ENCODE measurements at regions not wholly inside any gene's neighbourhood (a gene's known extent, or its start where the extent isn't known, plus 50 kb on each side); places are given as distances from the start of the nearest gene placed in this dataset.

- intact Hi-C loops (cut with micrococcal nuclease) = no loop called here
- no peak for DNase-seq
Observed at GRCh38 chr7:19939746-19940145, 166.3 kb upstream of the TMEM196 start.

DNA sequence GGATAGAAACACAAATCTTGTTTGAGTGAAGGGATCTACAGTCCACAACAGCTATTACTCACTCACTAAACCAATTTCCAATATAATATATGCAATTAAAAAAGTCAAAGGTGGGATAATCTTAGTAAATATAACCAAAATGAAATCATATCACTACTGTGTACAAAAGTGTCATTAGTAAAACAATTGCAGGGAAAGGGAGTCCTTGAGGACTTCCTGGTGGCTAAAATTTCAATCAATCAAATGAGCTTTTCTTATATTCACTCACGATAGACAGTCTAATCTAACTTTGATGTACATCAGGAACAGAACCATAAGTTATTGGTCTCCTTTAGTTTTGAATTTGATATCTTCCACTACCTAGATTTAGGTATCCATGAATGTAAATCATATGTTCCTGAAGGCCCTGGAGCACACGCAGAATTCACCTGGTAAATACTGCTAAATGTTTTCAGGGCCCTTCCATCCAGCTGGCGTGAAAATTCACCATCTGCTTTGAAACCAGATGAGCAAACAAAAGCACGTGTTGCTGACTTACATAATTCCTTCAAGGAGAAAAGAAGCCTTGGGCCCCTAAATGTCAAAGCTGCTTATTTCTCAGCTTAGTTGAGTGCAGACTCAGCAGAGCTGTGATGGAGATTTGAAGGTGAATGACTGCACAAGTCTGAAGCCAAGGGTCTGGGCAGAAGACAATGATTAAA lies 159.3 kb upstream of the TMEM196 start:
- H3K4me3 ChIP-seq (replicated peaks in 1 of 3; ENCODE audit: low read depth in 2 of 3, low read length in 3 of 3) = no peak overlapping the region
- no peak overlapping the region for H3K27ac ChIP-seq (ENCODE audit: low read depth in 1 of 2, low read length in 2 of 2)
- no peaks in the 10 kb centered on the region for H3K36me3 ChIP-seq (replicated peaks in 1 of 2; ENCODE audit: control insufficient read depth in 1 of 2, insufficient read depth in 2 of 2, low read length in 2 of 2)
- no peak for DNase-seq
- 91% methylated on average over 3 of the region's 4 CpGs for WGBS (ENCODE audit: insufficient coverage)
- Mint-ChIP-seq H3K4me3 (no peak overlapping the region), H3K4me1 (no peaks in the 10 kb centered on the region), H3K36me3 (no peaks in the 10 kb centered on the region), H3K9me3 (peaks cover 9 to 33% (median 25%) of the 10 kb centered on the region in 7 donors), H3K27me3 (ENCODE audit: low read depth in 3 of 3) (no peaks in the 10 kb centered on the region), H3K27ac (no peak overlapping the region)
- TF ChIP-seq, protein P1, sequence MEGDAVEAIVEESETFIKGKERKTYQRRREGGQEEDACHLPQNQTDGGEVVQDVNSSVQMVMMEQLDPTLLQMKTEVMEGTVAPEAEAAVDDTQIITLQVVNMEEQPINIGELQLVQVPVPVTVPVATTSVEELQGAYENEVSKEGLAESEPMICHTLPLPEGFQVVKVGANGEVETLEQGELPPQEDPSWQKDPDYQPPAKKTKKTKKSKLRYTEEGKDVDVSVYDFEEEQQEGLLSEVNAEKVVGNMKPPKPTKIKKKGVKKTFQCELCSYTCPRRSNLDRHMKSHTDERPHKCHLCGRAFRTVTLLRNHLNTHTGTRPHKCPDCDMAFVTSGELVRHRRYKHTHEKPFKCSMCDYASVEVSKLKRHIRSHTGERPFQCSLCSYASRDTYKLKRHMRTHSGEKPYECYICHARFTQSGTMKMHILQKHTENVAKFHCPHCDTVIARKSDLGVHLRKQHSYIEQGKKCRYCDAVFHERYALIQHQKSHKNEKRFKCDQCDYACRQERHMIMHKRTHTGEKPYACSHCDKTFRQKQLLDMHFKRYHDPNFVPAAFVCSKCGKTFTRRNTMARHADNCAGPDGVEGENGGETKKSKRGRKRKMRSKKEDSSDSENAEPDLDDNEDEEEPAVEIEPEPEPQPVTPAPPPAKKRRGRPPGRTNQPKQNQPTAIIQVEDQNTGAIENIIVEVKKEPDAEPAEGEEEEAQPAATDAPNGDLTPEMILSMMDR (IDR thresholded peaks at IDR 0.05) = no peak
- H3K9ac ChIP-seq (ENCODE audit: insufficient read depth, low read length, poor library complexity, severe bottlenecking) = no peak overlapping the region
- intact Hi-C loops (cut with micrococcal nuclease) = no loop called here
- no peak overlapping the region for H2AFZ ChIP-seq (ENCODE audit: insufficient read depth, low read depth, low read length, poor library complexity, severe bottlenecking)
- H3K9me3 ChIP-seq (replicated peaks in 1 of 2; ENCODE audit: control insufficient read depth in 1 of 2, insufficient read depth in 1 of 2, low read length in 2 of 2) = peaks cover 4 to 16% of the 10 kb centered on the region in 2 donors
- H3K27me3 ChIP-seq (ENCODE audit: control insufficient read depth in 2 of 2, insufficient read depth in 2 of 2, low read length in 2 of 2) = no peaks in the 10 kb centered on the region
- no peaks in the 10 kb centered on the region for H3K79me2 ChIP-seq (ENCODE audit: insufficient read depth, low read length)
- no peaks in the 10 kb centered on the region for H4K20me1 ChIP-seq (ENCODE audit: insufficient read depth, low read length)
- H3K4me1 ChIP-seq (ENCODE audit: control insufficient read depth in 1 of 2, insufficient read depth in 2 of 2, low read length in 2 of 2) = no peaks in the 10 kb centered on the region
- H3K4me2 ChIP-seq (replicated peaks; ENCODE audit: extremely low read depth, low read length, poor library complexity, severe bottlenecking) = no peak overlapping the region

More at GRCh38 chr7:19939746-19940145, 166.3 kb upstream of the TMEM196 start:
- Histone ChIP-seq H3K36me3 (replicated peaks in 1 of 2; ENCODE audit: control insufficient read depth in 1 of 2, insufficient read depth in 2 of 2, low read length in 2 of 2) (no peaks in the 10 kb centered on the region), H3K27ac (ENCODE audit: low read depth in 1 of 2, low read length in 2 of 2) (no peak overlapping the region), H3K9ac (ENCODE audit: insufficient read depth, low read length, poor library complexity, severe bottlenecking) (no peak overlapping the region), H3K4me3 (replicated peaks in 1 of 3; ENCODE audit: low read depth in 2 of 3, low read length in 3 of 3) (no peak overlapping the region), H3K4me1 (ENCODE audit: control insufficient read depth in 1 of 2, insufficient read depth in 2 of 2, low read length in 2 of 2) (no peaks in the 10 kb centered on the region), H3K9me3 (replicated peaks in 1 of 2; ENCODE audit: control insufficient read depth in 1 of 2, insufficient read depth in 1 of 2, low read length in 2 of 2) (peaks cover 1 to 8% of the 10 kb centered on the region in 2 donors), H3K79me2 (ENCODE audit: insufficient read depth, low read length) (no peaks in the 10 kb centered on the region), H3K27me3 (ENCODE audit: control insufficient read depth in 2 of 2, insufficient read depth in 2 of 2, low read length in 2 of 2) (no peaks in the 10 kb centered on the region), H4K20me1 (ENCODE audit: insufficient read depth, low read length) (no peaks in the 10 kb centered on the region), H3K4me2 (replicated peaks; ENCODE audit: extremely low read depth, low read length, poor library complexity, severe bottlenecking) (no peak overlapping the region), H2AFZ (ENCODE audit: insufficient read depth, low read depth, low read length, poor library complexity, severe bottlenecking) (no peak overlapping the region)
- H3K36me3 Mint-ChIP-seq = no peaks in the 10 kb centered on the region
- no peaks in the 10 kb centered on the region for H3K27me3 Mint-ChIP-seq (ENCODE audit: low read depth in 3 of 3)
- H3K27ac Mint-ChIP-seq = no peak overlapping the region
- no peak overlapping the region for H3K4me3 Mint-ChIP-seq
- TF ChIP-seq, protein P1 (IDR thresholded peaks at IDR 0.05) = no peak
- H3K4me1 Mint-ChIP-seq = no peaks in the 10 kb centered on the region
- H3K9me3 Mint-ChIP-seq = peaks cover 9 to 22% (median 14%) of the 10 kb centered on the region in 7 donors

Data from CD14-positive monocyte (primary cell).